Hepatocyte (in vitro differentiated cells): ENCODE measurements at regions not wholly inside any gene's neighbourhood (a gene's known extent, or its start where the extent isn't known, plus 50 kb on each side); places are given as distances from the start of the nearest gene placed in this dataset.

Experiments used
- EZH2 ChIP-seq: fragments of 200-600 bp; sonication (generic); IDR thresholded peaks from 2 replicates; pipeline ENCODE4 v1.6.1; 2016; ENCODE audit warnings: antibody characterized with exemption, mild to moderate bottlenecking, borderline replicate concordance
- EZH2phosphoT487 ChIP-seq: fragments of 200-600 bp; sonication (generic); IDR thresholded peaks from one replicate; pipeline ENCODE4 v1.6.1; 2018; ENCODE audit warnings: antibody characterized with exemption, mild to moderate bottlenecking, low read depth, moderate library complexity; ENCODE audit not compliant: unreplicated experiment, severe bottlenecking
- TF ChIP-seq, protein P1 (sequence below): fragments of 200-600 bp; sonication (generic); IDR thresholded peaks from 2 replicates; pipeline ENCODE4 v1.5.1; 2016; ENCODE audit warnings: antibody characterized with exemption, mild to moderate bottlenecking; ENCODE audit not compliant: poor library complexity

DNA sequence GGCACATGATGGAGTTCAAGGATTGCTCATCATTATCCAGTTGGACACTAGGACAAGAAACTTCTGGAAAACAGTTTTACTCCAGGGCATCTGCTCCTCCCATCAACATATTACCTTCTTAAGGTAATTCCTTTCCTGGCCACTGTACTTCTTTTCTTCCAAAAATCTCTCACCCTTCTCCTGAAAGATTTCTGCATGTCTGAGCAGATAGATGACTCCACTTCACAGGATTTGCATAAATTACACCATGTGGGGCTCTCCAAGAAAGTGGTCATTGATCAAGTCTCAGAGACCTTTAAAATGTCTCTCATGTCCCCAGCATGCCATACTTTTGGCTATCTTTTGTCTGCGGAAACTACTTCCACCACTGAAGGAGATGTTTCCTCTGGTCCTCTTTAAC lies 103.2 kb upstream of the TNFAIP3 start:
- TF ChIP-seq EZH2phosphoT487 (no peak), EZH2 (no peak)
- TF ChIP-seq, protein P1, sequence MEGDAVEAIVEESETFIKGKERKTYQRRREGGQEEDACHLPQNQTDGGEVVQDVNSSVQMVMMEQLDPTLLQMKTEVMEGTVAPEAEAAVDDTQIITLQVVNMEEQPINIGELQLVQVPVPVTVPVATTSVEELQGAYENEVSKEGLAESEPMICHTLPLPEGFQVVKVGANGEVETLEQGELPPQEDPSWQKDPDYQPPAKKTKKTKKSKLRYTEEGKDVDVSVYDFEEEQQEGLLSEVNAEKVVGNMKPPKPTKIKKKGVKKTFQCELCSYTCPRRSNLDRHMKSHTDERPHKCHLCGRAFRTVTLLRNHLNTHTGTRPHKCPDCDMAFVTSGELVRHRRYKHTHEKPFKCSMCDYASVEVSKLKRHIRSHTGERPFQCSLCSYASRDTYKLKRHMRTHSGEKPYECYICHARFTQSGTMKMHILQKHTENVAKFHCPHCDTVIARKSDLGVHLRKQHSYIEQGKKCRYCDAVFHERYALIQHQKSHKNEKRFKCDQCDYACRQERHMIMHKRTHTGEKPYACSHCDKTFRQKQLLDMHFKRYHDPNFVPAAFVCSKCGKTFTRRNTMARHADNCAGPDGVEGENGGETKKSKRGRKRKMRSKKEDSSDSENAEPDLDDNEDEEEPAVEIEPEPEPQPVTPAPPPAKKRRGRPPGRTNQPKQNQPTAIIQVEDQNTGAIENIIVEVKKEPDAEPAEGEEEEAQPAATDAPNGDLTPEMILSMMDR, result no peak
